Caki2 (cell line): ENCODE measurements at regions not wholly inside any gene's neighbourhood (a gene's known extent, or its start where the extent isn't known, plus 50 kb on each side); places are given as distances from the start of the nearest gene placed in this dataset.
"Not testable (repeated sequence)": the region's sequence is repeated elsewhere in the genome, so short reads cannot be mapped to it uniquely, and the experiment has no call there.

Experiments used
- DNase-seq: peaks from one replicate; pipeline ENCODE4 v3.0.0-alpha.2; 2015; ENCODE audit warnings: low read depth
- in situ Hi-C: cut with HindIII; loops from 2 replicates; pipeline ENCODE4 v1.10.0; 2016; ENCODE audit warnings: low sequenced_read_pairs, low pct_unique_long_range_greater_than_20kb, mixed read lengths

- DNase-seq: no peak
- in situ Hi-C loops: no loop called here
Observed at GRCh38 chr11:37141707-37142106, 543.7 kb upstream of the RAG2 start.

GRCh38 chr11:37135606-37136005, 537.6 kb upstream of the RAG2 start:
- DNase-seq, in situ Hi-C loops: not testable (repeated sequence)

- no peak for DNase-seq
- in situ Hi-C loops: no loop called here
Observed at GRCh38 chr11:37134637-37135036, 536.6 kb upstream of the RAG2 start.

GRCh38 chr11:37124384-37124783, 526.3 kb upstream of the RAG2 start:
- in situ Hi-C loops: no loop called here
- DNase-seq: no peak

GRCh38 chr11:37115963-37116362, 517.9 kb upstream of the RAG2 start:
- DNase-seq: no peak
- in situ Hi-C loops: no loop called here

GRCh38 chr11:37110385-37110784, 512.3 kb upstream of the RAG2 start:
- in situ Hi-C loops: no loop called here
- no peak for DNase-seq

GRCh38 chr11:37109286-37109585, 511.2 kb upstream of the RAG2 start:
- in situ Hi-C loops: no loop called here
- no peak for DNase-seq

GRCh38 chr11:37108436-37109285, 510.6 kb upstream of the RAG2 start:
- in situ Hi-C loops: no loop called here
- DNase-seq: no peak

- in situ Hi-C loops: no loop called here
- no peak for DNase-seq
Observed at GRCh38 chr11:37107831-37108230, 509.8 kb upstream of the RAG2 start.

GRCh38 chr11:37107415-37107814, 509.4 kb upstream of the RAG2 start:
- in situ Hi-C loops: no loop called here
- no peak for DNase-seq

- no peak for DNase-seq
- in situ Hi-C loops: no loop called here
Observed at GRCh38 chr11:37105427-37105826, 507.4 kb upstream of the RAG2 start.

- DNase-seq: no peak
- in situ Hi-C loops: no loop called here
Observed at GRCh38 chr11:37104380-37104779, 506.3 kb upstream of the RAG2 start.

- in situ Hi-C loops: no loop called here
Observed at GRCh38 chr11:37100008-37100407, 502.0 kb upstream of the RAG2 start.

GRCh38 chr11:37092487-37092886, 494.5 kb upstream of the RAG2 start:
- no peak for DNase-seq
- in situ Hi-C loops: no loop called here

More at GRCh38 chr11:37100008-37100407, 502.0 kb upstream of the RAG2 start:
- no peak for DNase-seq

GRCh38 chr11:37089439-37089838, 491.4 kb upstream of the RAG2 start:
- no peak for DNase-seq
- in situ Hi-C loops: no loop called here

- in situ Hi-C loops: no loop called here
- no peak for DNase-seq
Observed at GRCh38 chr11:37088573-37088910, 490.5 kb upstream of the RAG2 start.

- in situ Hi-C loops: no loop called here
- DNase-seq: no peak
Observed at GRCh38 chr11:37087650-37088572, 489.9 kb upstream of the RAG2 start.

- no peak for DNase-seq
- in situ Hi-C loops: no loop called here
Observed at GRCh38 chr11:37078521-37078920, 480.5 kb upstream of the RAG2 start.

GRCh38 chr11:37076866-37077265, 478.8 kb upstream of the RAG2 start:
- DNase-seq: no peak
- in situ Hi-C loops: no loop called here
